B cell (primary cell): ENCODE measurements at regions not wholly inside any gene's neighbourhood (a gene's known extent, or its start where the extent isn't known, plus 50 kb on each side); places are given as distances from the start of the nearest gene placed in this dataset.
A peak's percentile ranks its signal among the peaks of the same experiment; 100 is the strongest.

Experiments
- ATAC-seq: fragments of 200-7000 bp; cut with Tn5 transposase; one replicate; pipeline ENCODE4 v1.10.0; 2021; ENCODE audit warnings: low read depth, mild to moderate bottlenecking, moderate number of reproducible peaks, moderate library complexity
- CTCF ChIA-PET: fragments of 350-600 bp; sonication (Branson Sonifier 250); formaldehyde crosslinking; loops from one replicate; lab custom pipeline; 2021; ENCODE audit warnings: antibody characterized with exemption, inconsistent platforms; lab: Charles Lee
- POLR2A ChIA-PET: fragments of 350-600 bp; sonication (Branson Sonifier 250); formaldehyde crosslinking; loops from one replicate; lab custom pipeline; 2021; ENCODE audit warnings: antibody characterized with exemption; lab: Charles Lee
- DNase-seq: peaks from one replicate; pipeline ENCODE4 v3.0.0; 2013
- H2AFZ ChIP-seq: 2 replicates; pipeline ENCODE4 v1.6.1; 2012; ENCODE audit warnings: mild to moderate bottlenecking, low read depth, low read length; ENCODE audit not compliant: insufficient read depth, poor library complexity, severe bottlenecking
- H3K27ac ChIP-seq, 2 donors: 1 replicate in 1 of 2; 2 replicates in 1 of 2; pipeline ENCODE4 v1.5.1; 2012 to 2013; ENCODE audit warnings: low read length in 2 of 2, mild to moderate bottlenecking in 2 of 2, moderate library complexity in 1 of 2
- H3K27me3 ChIP-seq, 4 experiments: fragments of 200-600 bp in 1 of 4; sonication (generic) in 1 of 4; replicated peaks in 1 of 4; 1 replicate in 2 of 4; 2 replicates in 2 of 4; pipeline versions ENCODE4 v1.6.1 to v1.7.0; 2013 to 2016; ENCODE audit warnings: low read length in 3 of 4, mild to moderate bottlenecking in 2 of 4, mixed read lengths in 1 of 4, moderate library complexity in 1 of 4; ENCODE audit not compliant: insufficient read depth in 4 of 4, control insufficient read depth in 3 of 4; ENCODE audit errors: control extremely low read depth in 1 of 4
- H3K36me3 ChIP-seq, 2 experiments: replicated peaks in 1 of 2; 1 replicate in 1 of 2; 2 replicates in 1 of 2; pipeline versions ENCODE4 v1.6.1 to v1.7.1; 2013; ENCODE audit warnings: low read length in 1 of 2; ENCODE audit not compliant: insufficient read depth in 2 of 2, control insufficient read depth in 1 of 2; ENCODE audit errors: control extremely low read depth in 1 of 2, extremely low read depth in 1 of 2
- H3K4me1 ChIP-seq, 2 donors: fragments of 200-600 bp in 1 of 2; sonication (generic) in 1 of 2; 1 replicate in 1 of 2; 2 replicates in 1 of 2; pipeline versions ENCODE4 v1.5.1 to v1.6.1; 2013 to 2017; ENCODE audit warnings: low read length in 2 of 2; ENCODE audit not compliant: control insufficient read depth in 2 of 2, insufficient read depth in 2 of 2
- H3K4me2 ChIP-seq: replicated peaks from 2 replicates; pipeline ENCODE3; 2012; ENCODE audit warnings: mild to moderate bottlenecking, low read depth, low read length; ENCODE audit not compliant: poor library complexity, severe bottlenecking
- H3K4me3 ChIP-seq, 5 experiments: fragments of 200-600 bp in 1 of 5; sonication (generic) in 1 of 5; 1 replicate in 3 of 5; 2 replicates in 2 of 5; pipeline versions ENCODE4 v1.5.1 to v1.7.0; 2011 to 2016; ENCODE audit warnings: low read length in 4 of 5, mild to moderate bottlenecking in 4 of 5, low read depth in 2 of 5, control low read depth in 1 of 5, moderate library complexity in 1 of 5; ENCODE audit not compliant: insufficient read depth in 1 of 5; ENCODE audit errors: control extremely low read depth in 1 of 5, extremely low read depth in 1 of 5
- H3K79me2 ChIP-seq: fragments of 200-600 bp; sonication (generic); one replicate; pipeline ENCODE4 v1.6.0; 2016; ENCODE audit warnings: low read length; ENCODE audit not compliant: control insufficient read depth, insufficient read depth
- H3K9ac ChIP-seq: fragments of 200-600 bp; sonication (generic); 2 replicates; pipeline ENCODE4 v1.6.1; 2017; ENCODE audit warnings: mild to moderate bottlenecking, low read length, moderate library complexity
- H3K9me3 ChIP-seq, 3 donors: one replicate each; pipeline versions ENCODE4 v1.6.1 to v1.7.1; 2013; ENCODE audit warnings: low read length in 2 of 3; ENCODE audit not compliant: control insufficient read depth in 2 of 3, insufficient read depth in 1 of 3; ENCODE audit errors: control extremely low read depth in 1 of 3
- H4K20me1 ChIP-seq: 2 replicates; pipeline ENCODE4 v1.6.0; 2012; ENCODE audit warnings: mild to moderate bottlenecking, low read length; ENCODE audit not compliant: insufficient read depth, control insufficient read depth, poor library complexity, severe bottlenecking
- H3K27ac Mint-ChIP-seq: one replicate; pipeline ENCODE4 v1.8.0; 2021; ENCODE audit warnings: mixed read lengths
- H3K27me3 Mint-ChIP-seq: one replicate; pipeline ENCODE4 v1.8.0; 2021; ENCODE audit warnings: mixed read lengths
- H3K4me1 Mint-ChIP-seq: one replicate; pipeline ENCODE4 v1.8.0; 2021; ENCODE audit warnings: mixed read lengths
- H3K4me3 Mint-ChIP-seq: one replicate; pipeline ENCODE4 v1.8.0; 2021; ENCODE audit warnings: mixed read lengths
- H3K9me3 Mint-ChIP-seq: one replicate; pipeline ENCODE4 v1.8.0; 2022; ENCODE audit warnings: mixed read lengths; ENCODE audit not compliant: insufficient read depth
- CTCF ChIP-seq: fragments of 200-600 bp; IDR thresholded peaks from one replicate; pipeline ENCODE4 v1.8.0; 2022; ENCODE audit warnings: antibody characterized with exemption, mild to moderate bottlenecking
- EZH2 ChIP-seq: IDR thresholded peaks from 2 replicates; pipeline ENCODE4 v1.6.1; 2012; ENCODE audit warnings: borderline replicate concordance, low read depth, mild to moderate bottlenecking, moderate library complexity, low read length; ENCODE audit not compliant: insufficient read depth, poor library complexity, severe bottlenecking
- WGBS: methylation state at CpG from one replicate; pipeline ENCODE4 v1.1.5; 2013; ENCODE audit warnings: missing lambda C conversion rate; ENCODE audit not compliant: insufficient coverage; 5-methylcytosine and 5-hydroxymethylcytosine counted together
- intact Hi-C: fragments of 100-400 bp; cut with micrococcal nuclease; formaldehyde crosslinking; loops from one replicate; pipeline ENCODE4 v1.10.0; 2022

GRCh38 chrX:46447384-46447783 is 97.8 kb downstream of the ZNF674 start:
- peak overlapping the region; percentile 87 for H3K4me3 Mint-ChIP-seq
- H3K36me3 ChIP-seq: peaks cover 0 to 7% of the 10 kb centered on the region in 2 experiments
- H3K4me3 ChIP-seq: peak overlapping the region; percentile 60 to 84 (median 79)
- no peak for ATAC-seq
- H3K4me1 Mint-ChIP-seq: peaks cover 10% of the 10 kb centered on the region
- H3K9ac ChIP-seq: peak overlapping the region; percentile 86
- ChIA-PET CTCF (no interaction called here), POLR2A (interaction anchor here (0.7 kb wide), 1 partner anchor 8 kb away, joined by 4 read pairs; no protein-coding TSS in a partner anchor)
- peak overlapping the region; percentile 85 for H3K4me2 ChIP-seq
- no peaks in the 10 kb centered on the region for H3K9me3 Mint-ChIP-seq
- no peaks in the 10 kb centered on the region for H3K27me3 Mint-ChIP-seq
- H3K9me3 ChIP-seq: no peaks in the 10 kb centered on the region
- H4K20me1 ChIP-seq: no peaks in the 10 kb centered on the region
- H3K79me2 ChIP-seq: peaks cover 16% of the 10 kb centered on the region
- DNase-seq: no peak
- peak overlapping the region; percentile 94 for H2AFZ ChIP-seq
- WGBS: 0% methylated on average over 7 of the region's 16 CpGs
- H3K4me1 ChIP-seq: peaks cover 0 to 15% of the 10 kb centered on the region in 2 donors
- intact Hi-C loops: loop anchor here (1.0 to 2.0 kb wide), 2 partner anchors 98 to 697 kb away; partner anchors contain the start of genes NDUFB11, RBM10 and ZNF674
- TF ChIP-seq EZH2 (no peak), CTCF (no peak)
- peak overlapping the region; percentile 90 for H3K27ac Mint-ChIP-seq
- H3K27ac ChIP-seq: peak overlapping the region; percentile 76 to 85
- H3K27me3 ChIP-seq: no peaks in the 10 kb centered on the region

GRCh38 chrX:46446727-46447378 is 98.4 kb downstream of the ZNF674 start:
- H3K9me3 ChIP-seq: no peaks in the 10 kb centered on the region
- ChIA-PET CTCF (no interaction called here), POLR2A (interaction anchor here (0.7 kb wide), 1 partner anchor 9 kb away, joined by 4 read pairs; no protein-coding TSS in a partner anchor)
- TF ChIP-seq EZH2 (no peak), CTCF (no peak)
- H4K20me1 ChIP-seq: no peaks in the 10 kb centered on the region
- peaks cover 16% of the 10 kb centered on the region for H3K79me2 ChIP-seq
- H3K4me2 ChIP-seq: peak overlapping the region; percentile 85
- H3K27ac Mint-ChIP-seq: peak overlapping the region; percentile 90
- peaks cover 0 to 7% of the 10 kb centered on the region in 2 experiments for H3K36me3 ChIP-seq
- peak; percentile 98 for ATAC-seq
- under 1% methylated on average over 30 of the region's 51 CpGs for WGBS
- intact Hi-C loops: loop anchor here (1.0 to 2.0 kb wide), 2 partner anchors 98 to 698 kb away; partner anchors contain the start of genes NDUFB11, RBM10 and ZNF674
- H3K4me1 Mint-ChIP-seq: peaks cover 8% of the 10 kb centered on the region
- no peaks in the 10 kb centered on the region for H3K9me3 Mint-ChIP-seq
- H3K27me3 Mint-ChIP-seq: no peaks in the 10 kb centered on the region
- H3K27ac ChIP-seq: peak overlapping the region; percentile 76 to 85
- H3K4me3 ChIP-seq: peak overlapping the region; percentile 17 to 84 (median 79)
- DNase-seq: peak; percentile 89
- peaks cover 0 to 15% of the 10 kb centered on the region in 2 donors for H3K4me1 ChIP-seq
- H3K9ac ChIP-seq: peak overlapping the region; percentile 86
- H3K4me3 Mint-ChIP-seq: peak overlapping the region; percentile 87
- peak overlapping the region; percentile 94 for H2AFZ ChIP-seq
- no peaks in the 10 kb centered on the region for H3K27me3 ChIP-seq
